GM21381 (cell line): ENCODE measurements at regions not wholly inside any gene's neighbourhood (a gene's known extent, or its start where the extent isn't known, plus 50 kb on each side); places are given as distances from the start of the nearest gene placed in this dataset.
"Not testable (repeated sequence)": the region's sequence is repeated elsewhere in the genome, so short reads cannot be mapped to it uniquely, and the experiment has no call there.

ENCODE experiments used
- ATAC-seq: cut with Tn5 transposase; IDR thresholded peaks from one replicate; pipeline ENCODE4 v1.9.1; 2021; ENCODE audit warnings: mild to moderate bottlenecking, moderate library complexity; ENCODE audit not compliant: unreplicated experiment

DNA sequence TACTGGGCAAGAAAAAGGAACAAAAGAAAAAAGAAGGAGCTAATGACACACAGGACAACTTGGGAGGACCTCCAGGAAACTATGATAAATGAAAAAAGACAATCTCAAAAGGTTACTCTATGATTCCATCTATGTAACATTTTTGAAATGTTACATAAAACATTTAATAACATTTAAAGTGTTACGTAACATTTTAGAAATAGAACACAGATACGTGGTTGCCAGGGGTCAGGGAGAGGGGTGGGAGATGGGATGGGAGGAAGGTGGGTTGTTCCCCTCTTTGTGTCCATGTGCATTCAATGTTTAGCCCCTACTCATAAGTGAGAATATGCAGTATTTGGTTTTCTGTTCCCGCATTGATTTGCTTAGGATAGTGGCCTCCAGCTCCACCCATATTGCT is 116.6 kb downstream of the C16orf95 start:
- no peak for ATAC-seq

DNA sequence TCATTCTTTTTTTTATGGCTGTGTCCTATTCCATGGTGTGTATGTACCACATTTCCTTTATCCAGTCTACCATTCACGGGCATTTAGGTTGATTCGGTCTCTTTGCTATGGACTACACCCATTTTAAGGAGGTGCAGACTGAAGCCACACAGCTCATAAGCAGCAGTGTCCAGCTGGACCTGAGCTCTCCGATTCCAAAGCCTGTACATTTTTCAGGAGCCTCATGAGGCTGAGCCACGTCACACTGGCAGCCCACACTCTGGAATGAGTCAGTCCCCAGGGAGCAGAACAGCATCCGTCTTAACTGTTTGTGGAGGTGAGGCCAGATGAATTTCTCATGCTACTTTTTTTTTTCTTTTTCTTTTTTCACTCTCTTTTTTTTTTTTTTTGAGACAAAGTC is 116.1 kb downstream of the C16orf95 start:
- ATAC-seq = no peak

DNA sequence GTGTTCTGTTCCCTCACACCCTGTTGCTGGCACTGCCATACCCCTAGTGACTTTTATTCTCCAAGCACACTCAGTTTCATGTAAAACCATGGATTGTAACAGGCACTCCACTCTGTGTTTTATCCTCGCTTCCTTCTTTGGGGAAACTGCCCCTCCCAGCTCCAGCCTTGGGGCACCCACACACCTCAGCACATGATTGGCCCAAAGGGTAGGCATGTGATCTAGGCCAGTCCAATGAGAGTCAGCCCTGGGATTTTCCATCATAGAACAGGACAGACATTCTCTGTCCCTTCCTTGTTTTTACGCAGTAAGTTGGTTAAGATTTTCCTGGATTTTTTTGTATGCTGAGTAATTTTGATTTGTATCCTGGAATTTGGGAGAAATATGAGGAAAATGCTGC is 115.4 kb downstream of the C16orf95 start:
- ATAC-seq = no peak

DNA sequence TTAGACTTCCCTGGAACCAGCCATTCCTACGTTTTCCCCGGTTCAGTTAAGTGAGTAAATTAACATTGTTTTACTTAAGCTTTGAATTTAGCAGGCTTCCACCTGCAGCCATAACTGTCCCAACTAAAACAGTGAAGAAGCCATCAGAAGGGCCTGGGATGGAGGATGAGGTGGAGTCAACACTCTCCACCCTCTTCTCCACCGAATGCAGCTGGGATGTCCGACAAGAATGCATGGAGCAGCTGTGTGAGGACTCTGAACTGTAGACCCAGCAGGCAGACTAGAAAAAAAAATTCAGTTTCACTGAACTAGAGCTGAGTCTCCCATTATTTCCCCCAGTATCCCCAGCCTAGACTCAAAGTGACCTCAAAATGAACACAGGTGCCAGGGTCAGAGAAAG is 114.8 kb downstream of the C16orf95 start:
- ATAC-seq = no peak

DNA sequence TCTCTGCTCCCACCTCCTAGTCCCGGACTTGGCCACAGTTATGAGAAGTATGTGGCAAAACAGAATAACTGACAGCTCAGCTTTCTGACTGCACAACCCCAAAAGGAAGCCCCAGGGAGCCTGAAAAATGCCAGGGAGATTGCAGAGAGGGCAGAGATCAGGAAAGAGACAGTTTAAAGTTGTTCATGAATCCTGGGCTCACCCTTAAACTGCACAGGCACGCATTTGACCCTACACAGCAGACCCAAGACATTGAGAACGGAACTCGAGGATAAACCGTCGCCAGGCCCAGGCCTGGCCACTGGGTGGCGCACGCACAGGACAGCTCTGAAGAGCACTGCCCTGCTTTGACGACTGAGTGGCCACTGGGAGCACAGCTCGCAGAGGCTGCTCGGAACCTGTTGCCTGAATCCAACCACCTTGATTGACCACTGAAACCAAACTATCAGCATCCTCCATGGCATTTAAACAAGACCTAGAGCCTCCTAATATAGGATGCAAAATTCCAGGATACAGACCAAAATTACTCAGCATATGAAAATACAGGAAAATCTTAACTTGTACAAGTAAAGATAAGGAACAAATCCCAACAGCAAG is 114.0 kb downstream of the C16orf95 start:
- no peak for ATAC-seq

DNA sequence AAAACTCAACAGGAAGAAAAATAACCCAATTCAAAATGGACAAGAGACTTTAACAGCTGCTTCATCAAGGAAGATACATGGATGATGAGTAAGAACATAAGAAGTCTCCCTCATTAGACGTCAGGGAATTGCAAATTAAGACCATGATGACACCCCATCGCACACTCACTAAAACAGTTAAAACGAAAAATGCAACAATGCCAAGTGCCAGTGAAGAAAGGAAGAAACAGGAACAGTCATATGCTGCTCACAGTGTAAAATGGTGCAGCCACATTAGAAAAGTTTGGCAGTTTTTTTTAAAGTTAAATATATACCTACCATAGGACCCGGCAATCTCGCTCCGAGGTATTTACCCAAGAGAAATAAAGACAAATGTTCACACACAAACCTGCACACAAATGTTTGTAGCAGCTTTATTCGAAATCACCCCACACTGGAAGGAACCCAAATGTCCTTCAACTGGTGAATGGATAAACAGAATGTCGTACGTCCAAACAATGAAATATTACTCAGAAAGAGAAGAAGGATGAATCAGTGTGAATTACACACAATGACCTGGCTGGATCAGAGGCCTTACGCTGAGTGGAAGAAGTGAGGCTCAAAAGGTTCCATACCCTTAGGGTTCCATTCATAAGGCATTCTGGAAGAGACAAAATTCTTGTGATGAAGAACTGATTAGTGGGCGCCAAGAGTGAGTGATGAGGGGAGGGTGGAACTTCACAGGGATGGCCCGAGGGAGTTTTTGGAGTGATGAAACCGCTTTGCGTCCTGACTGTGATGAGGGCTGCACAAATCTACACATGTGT is 110.3 kb downstream of the C16orf95 start:
- no peak for ATAC-seq

DNA sequence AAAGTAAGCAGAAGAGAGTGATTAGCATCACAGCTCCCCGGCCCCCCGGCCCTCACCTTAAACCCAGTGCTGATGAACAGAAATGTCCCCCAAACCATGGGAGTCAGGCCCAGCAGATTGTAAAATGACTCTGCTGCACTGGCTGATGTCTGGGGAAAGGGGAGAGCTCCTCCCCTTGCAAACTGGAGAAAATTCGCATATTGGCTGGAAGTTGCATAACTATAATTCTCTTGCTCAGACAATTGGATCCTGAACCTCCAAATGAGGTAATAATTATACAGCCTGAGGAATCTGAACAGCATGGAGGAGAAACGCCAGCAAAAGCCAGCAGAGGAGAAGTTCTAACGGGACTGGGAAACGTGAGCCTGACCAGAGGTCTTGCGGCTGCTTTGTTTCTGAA is 109.7 kb downstream of the C16orf95 start:
- ATAC-seq = no peak

DNA sequence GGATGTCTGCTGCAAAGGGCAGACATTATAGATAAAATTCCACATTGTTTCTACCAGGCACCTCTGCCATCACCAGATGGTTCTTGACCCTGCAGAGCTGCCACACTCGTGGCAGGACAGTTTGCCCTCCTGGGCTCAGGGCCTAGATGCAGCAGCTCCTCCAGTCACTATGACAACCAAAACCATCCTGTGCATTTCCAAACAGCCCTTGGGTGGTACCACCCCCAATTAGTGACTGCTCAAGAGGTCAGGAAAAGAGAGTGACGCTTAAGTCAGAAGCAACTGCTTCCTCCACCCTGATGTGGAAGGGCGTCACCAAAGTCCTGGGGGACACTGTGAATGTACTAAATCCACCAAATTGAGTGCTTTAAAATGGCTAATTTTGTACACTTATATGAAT is 109.2 kb downstream of the C16orf95 start:
- ATAC-seq = no peak

DNA sequence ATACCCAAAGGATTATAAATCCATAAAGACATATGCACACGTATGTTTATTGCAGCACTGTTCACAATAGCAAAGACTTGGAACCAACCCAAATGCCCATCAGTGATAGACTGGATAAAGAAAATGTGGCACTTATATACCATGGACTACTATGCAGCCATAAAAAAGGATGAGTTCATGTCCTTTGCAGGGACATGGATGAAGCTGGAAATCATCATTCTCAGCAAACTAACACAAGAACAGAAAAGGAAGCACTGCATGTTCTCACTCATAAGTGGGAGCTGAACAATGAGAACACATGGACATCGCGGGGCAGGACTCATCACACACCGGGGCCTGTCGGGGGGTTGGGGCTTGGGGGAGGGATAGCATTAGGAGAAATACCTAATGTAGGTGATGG is 108.2 kb downstream of the C16orf95 start:
- not testable (repeated sequence) for ATAC-seq

DNA sequence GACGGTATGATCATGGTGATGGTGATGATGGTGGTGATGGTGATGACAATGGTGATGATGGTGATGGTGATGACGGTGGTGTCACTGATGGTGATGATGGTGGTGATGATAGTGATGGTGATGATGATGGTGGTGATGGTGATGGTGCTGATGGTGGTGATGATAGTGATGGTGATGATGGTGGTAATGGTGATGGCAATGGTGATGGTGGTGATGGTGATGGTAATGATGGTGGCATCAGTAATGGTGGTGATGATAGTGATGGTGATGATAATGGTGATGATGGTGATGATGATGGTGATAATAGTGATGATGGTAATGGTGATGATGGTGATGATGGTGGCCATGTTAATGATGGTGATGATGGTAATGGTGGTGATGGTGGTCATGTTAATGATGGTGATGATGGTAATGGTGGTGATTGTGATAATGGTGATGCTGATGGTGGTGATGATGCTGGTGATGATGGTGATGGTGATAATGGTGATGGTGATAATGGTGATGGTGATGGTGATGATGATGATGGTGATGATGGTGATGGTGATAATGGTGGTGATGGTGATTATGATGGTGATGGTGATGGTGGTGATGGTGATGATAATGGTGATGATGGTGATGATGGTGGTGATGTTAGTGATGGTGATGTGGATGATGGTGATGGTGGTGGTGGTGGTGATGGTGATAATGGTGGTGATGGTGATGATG is 107.2 kb downstream of the C16orf95 start:
- no peak for ATAC-seq

DNA sequence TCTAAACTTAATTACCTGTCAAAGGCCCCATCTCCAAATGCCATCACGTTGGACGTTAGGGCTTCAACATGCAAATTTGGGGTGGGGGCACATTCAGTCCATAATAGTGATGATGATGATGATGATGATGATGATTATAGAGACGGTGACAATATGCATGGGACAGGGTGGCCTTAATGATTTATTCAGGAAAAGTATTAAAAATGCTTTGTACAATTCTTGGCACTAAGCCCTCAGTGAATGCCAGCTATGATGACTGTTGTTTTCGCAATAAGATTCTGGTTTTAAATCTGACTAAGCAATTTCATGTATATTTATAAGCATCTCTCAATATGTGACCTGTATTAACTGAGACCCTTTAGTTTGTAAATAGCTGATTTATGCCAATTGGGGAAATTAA is 106.3 kb downstream of the C16orf95 start:
- ATAC-seq = no peak

DNA sequence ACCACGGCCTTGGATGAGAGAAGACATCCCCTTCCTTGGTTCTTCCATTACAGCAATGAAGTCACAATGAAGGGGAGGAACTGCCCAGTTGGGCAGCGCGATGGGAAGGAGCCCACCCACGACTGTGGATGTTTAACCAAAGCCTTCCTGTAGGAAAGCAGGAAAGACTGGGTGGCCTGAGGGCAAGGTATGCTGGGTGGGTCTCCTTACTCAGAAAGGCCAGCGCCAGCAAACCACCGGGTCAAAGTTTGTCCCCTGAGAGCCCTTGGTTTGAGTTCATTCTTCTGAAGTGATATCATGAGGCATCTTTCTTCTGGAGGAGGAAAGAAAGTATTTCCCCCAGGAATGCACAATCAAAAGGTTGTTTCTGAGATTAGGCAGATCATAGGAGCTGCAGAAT is 105.2 kb downstream of the C16orf95 start:
- no peak for ATAC-seq

DNA sequence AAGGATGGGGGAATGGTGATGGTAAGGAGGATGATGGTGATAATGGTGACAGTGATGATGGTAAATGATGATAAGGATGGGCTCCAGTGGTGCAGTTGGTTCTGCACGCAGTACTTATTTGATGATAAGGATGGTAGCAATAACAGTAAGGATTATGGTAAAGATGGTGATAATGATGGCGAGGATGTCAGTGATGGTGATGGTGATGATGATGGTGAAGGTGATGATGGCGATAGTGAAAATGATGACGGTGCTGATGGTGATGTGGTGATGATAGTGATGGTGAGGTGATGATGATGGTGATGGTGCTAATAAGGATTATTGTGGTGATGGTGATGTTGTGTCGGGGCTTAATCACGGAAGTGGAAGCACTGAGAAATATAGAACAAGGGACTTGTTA is 103.7 kb downstream of the C16orf95 start:
- no peak for ATAC-seq

DNA sequence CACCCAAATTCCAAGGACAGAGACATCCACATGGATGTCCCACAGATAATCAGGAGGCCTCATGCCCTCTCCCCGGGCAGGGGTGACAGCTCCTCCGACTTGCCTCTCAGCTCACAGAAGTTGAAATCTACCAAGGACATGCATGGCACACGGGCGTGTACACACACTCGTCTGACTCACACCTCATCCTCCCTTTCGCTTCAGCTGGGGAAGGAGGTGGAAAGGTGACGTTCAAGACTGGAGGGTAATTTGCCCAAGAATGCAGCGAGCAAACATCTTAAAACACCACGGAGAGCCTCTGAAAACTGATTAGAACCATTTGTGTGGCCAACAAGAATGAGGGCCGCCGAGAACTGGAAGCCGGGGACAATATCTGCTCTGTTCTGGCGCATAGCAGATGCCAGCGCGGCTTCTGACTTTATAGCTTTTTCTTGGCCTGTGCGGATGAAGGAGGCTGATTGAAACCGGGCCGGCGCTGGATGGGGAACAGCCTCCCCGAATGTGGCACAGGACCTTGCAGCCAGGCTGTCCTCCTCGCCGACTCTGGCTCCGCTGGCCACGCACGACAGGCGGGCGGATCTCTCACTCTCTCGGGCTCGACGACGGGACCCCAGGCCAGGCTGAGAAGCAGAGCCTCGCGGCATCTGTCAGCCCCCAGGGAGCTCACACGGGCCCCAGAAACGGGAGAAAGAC is 100.9 kb downstream of the C16orf95 start:
- no peak for ATAC-seq

DNA sequence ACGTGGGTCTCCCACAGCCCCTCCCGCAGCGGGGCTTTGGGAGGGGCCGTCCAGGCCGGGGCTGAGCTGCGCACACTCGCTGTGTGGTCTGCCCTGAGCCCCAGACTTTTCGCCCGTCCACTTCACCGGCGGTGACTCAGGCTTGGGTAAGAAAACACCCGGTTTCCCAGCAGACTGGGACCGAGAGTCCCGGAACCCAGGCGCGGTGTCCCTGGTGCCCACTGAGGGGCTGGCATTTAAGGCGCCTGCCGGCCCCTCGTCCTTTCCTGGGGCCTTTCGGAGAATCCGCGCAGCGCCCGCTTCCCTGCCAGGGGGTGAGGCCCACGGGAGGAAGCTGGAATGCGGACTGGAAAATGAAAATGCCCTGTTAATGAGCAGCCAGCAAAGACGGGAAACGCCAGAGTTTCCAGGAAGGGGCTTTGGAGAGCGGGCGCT is 100.3 kb downstream of the C16orf95 start:
- ATAC-seq = no peak

DNA sequence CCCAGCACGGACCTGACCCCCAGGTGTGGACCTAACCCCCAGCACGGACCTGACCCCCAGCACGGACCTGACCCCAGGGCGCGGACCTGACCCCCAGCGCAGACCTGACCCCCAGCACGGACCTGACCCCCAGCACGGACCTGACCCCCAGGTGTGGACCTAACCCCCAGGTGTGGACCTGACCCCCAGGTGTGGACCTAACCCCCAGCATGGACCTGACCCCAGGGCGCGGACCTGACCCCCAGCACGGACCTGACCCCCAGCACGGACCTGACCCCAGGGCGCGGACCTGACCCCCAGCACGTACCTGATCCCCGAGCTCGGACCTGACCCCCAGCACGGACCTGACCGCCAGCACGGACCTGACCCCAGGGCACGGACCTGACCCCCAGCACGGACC is 99.4 kb downstream of the C16orf95 start:
- ATAC-seq = not testable (repeated sequence)

DNA sequence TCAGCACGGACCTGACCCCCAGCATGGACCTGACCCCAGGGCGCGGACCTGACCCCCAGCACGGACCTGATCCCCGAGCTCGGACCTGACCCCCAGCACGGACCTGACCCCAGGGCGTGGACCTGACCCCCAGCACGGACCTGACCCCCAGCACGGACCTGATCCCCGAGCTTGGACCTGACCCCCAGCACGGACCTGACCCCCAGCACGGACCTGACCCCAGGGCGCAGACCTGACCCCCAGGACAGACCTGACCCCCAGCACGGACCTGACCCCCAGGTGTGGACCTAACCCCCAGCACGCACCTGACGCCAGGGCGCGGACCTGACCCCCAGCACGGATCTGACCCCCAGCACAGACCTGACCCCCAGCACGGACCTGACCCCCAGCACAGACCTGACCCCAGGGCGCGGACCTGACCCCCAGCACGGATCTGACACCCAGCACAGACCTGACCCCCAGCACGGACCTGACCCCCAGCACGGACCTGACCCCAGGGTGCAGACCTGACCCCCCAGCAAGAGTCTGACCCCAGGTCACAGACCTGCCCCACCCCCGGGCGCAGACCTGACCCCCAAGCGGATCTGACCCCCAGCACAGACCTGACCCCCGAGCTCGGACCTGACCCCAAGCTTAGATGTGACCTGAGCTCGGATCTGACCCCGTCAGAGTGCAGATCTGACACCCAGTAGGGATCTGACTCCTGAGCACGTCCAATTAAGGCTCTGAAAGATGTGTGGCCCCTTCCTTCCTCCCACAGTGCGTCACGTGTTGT is 98.7 kb downstream of the C16orf95 start:
- ATAC-seq = no peak

DNA sequence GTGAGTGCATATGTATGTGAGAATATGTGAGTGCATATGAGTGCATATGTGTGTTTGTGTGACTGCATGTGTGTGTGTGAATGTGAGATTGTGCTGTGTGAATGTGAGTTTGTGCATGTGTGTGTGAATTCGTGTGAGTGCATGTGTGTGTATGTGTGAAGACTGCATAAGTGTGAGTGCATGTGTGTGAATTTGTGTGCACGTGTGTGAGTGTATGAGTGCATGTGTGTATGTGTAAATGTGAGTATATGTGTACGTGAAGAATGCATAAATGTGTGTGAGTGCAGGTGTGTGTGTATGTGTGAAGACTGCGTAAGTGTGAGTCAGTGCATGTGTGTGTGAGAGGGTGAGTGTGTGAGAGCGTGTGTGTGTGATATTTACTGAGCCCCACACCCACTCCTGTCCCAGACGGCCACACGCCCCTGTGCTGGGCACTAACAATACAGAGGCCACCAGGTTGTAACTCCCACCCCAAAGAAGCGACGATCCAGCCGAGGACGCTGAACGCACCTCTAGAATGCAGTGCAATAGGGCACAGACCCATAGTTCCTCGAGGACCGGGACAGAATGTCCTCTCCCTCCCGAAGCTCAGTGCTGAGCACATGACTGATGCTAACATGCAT is 97.8 kb downstream of the C16orf95 start:
- ATAC-seq = no peak

DNA sequence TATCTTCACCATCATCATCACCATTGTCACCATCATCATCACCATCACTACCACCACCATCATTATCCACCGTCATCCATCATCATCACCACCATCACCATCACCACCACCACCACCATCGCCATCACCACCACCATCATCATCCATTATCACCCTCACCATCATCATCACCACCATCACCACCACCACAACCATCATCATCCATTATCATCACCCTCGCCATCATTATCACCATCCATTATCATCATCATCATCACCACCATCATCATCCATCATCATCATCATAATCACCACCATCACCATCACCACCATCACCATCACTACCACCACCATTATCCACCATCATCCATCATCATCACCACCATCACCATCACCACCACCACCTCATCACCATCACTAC is 95.6 kb downstream of the C16orf95 start:
- ATAC-seq = no peak

DNA sequence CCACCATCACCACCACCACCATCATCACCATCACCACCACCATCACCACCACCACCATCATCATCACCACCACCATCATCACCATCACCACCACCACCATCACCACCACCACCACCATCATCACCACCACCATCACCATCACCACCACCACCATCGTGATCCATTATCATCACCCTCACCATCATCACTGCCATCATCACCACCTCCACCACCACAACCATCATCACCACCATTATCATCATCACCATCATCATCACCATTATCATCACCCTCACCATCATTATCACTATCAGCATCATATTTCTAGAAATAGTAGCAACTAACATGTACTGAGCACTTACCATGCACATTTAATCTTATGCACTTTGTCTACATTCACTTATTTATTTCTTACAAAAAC is 94.9 kb downstream of the C16orf95 start:
- ATAC-seq = no peak
